CD1c-positive myeloid dendritic cell (primary cell): ENCODE measurements at regions not wholly inside any gene's neighbourhood (a gene's known extent, or its start where the extent isn't known, plus 50 kb on each side); places are given as distances from the start of the nearest gene placed in this dataset.

Experiments
- DNase-seq: peaks from one replicate; pipeline ENCODE4 v3.0.0-alpha.2; 2016; ENCODE audit errors: extremely low spot score

DNA sequence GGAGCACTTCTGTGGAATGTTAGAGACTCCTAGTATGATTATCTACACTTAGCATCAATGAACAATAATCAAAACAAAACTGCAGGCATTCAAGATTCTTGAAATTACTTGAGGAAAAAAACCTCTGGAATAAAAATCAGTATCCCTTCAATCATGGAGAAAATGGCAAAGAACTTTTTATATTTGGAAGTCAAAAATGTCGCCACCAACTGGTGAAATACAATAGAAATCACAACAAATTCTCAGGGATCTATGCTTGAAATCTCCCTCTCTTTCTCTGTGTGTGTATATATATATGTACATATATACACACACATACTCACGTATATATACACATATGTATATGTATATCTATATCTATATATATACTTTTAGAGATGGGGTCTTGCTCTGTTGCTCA, 378.9 kb upstream of the ALCAM start:
- DNase-seq: no peak

DNA sequence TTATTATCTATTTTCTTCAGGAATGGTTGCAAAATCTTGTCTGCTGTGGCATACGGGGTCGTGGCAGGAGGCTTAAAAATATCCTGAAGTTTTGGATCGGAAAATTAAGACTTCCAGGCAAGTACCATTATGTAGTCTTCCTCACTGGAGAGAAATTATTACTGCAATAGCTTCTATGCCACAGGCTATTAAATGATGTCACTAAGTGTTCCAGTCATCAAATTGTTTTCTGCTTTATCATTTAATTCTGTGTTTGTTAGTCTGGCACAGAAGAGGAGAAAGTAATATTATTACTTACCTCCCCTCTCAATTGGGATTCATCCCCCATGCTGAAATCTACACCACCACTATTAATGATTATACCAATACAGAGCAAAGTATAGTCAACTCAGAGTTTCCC, 378.2 kb upstream of the ALCAM start:
- DNase-seq: no peak

DNA sequence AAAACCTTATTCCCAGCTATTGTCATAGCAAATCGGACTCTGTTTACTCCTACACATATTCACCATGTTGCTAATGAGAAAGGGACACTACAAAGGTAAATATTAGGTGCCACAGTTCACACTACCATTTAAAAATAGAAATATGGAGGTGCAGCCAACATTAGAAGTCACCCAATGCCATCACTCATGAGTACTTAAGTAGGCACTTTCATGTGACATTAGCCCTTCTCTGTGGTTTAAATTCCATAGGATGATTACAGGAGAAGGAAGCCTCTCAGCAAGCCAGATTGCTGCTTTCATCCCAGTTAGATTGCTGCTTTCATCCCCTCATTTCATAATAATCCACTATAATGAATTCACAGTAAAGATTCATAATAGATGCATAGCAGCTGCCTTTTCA, 376.8 kb upstream of the ALCAM start:
- DNase-seq: no peak

DNA sequence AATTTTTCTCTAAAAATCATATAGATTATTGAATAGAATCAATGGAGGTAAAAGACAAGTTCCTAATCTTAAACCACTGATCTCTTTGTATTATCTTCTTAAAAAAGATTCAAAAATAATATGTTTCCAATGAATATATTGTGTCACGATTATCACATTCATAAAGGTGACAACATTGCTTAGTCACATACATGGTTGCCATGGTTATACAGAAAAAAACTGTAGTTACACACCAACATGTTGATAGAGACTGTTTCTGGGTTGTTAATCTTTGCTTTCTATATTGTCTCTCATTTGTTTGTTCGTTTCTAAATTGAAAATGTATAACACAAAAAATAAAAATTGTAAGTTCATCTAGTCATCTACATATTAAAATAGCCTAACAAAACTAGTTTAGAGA, 376.0 kb upstream of the ALCAM start:
- DNase-seq: no peak

DNA sequence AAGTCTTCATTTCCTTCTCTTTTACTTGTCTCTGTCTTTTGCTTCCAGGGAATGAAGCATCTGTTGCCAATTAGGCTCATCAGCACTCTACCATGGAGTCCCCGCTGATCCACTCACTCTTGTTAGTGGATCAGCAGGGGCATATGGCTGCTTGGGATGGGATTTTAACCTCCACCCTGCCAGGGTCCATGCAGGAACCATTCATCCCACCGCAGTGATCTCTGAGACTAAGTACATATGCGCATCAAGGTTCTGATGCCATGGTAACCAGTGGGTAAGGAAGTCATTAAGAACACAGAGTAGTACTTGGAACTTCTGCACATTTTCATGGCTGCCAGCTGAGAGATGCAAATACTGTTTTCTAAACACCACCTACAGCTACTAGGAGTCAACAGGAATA, 374.0 kb upstream of the ALCAM start:
- no peak for DNase-seq

DNA sequence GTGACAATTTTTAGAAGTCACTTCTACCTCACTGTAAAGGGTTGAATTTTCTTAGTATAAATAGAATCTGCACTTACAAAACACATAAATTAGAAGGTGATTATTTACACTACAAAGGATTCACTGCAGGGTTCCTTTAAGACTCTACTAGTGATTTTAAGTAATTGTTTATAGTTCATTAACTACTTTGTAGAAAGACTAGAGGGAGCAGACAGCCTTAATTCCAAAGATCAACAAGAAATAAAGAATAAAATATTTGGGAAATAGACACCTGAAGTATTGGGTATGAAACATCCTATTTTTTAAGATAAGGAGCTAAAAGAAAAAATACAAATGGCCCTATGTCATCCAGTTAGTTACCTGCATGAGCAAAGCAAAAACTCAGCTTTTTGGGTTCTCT, 360.5 kb upstream of the ALCAM start:
- no peak for DNase-seq

DNA sequence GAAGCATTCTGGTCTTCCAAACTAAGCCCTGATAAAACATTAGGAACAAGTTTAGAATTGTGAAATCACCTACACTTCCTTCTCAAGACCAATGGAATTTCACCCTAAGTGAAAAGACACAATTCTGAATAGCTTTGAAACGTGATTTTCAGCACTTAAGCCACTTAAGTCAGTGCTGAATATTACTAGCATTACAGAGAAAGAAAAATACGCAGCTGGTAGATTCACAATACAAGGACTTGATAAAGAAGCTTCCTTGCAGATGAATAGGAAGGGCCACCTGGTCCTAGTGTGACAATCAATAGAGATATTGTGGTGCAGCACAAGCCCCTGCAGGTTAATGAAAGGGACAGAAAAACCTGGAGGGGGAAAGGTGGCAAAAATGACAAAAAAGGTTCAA, 353.1 kb upstream of the ALCAM start:
- no peak for DNase-seq

DNA sequence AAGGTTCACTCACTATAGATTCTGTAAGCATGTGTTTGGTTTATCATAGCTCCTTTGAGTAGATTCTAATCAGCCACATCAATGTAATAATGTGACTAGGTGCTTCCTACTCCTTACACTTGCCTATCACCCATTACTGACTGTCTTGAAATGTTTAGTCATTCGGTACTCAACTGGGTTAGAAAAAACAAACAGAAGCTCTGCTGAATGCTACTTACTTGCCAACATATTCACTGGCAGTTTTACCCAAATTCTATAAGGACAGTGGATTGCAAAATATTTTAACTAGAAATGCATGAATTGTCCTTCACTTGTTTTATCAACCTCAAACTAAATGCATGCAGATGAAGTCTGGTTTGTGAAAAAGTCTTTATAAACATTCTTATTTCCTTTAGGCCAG, 352.1 kb upstream of the ALCAM start:
- no peak for DNase-seq

DNA sequence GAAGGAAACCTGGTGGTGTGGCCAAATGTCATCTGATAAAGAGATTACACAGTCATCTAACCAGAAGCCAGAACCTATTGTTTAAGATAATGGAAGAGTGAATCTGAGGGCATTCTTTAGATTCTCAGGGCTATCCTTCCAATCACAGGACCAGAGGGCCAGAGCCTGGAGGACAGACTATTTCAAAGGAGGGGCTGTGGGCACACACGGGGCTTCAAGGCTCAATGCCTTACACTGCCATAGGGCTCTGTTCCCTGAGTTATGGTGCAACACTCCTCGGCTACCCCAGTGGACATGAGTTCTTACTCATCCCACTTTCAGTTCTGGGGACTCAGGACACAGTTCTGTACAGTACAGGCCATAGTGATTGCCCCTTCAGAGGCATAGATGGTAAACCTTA, 343.9 kb upstream of the ALCAM start:
- DNase-seq: no peak

DNA sequence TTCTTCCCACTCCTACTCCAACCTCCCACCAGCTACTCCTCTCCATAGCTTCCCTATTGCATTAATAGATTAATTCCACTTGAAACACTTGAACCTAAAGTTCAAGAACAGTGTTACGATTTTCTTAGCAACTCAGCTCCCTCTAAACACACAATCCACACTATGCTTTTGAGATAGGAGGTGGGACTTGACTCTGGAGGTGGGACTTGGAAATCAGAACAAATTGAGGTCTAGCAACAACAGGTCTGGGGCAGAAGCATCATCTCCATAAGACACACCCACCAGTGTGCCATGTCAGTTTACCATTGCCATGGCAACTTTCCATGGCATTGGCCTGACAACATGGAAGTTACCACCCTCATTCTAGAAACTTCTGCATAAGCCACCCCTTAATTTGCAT, 336.5 kb upstream of the ALCAM start:
- DNase-seq: no peak

DNA sequence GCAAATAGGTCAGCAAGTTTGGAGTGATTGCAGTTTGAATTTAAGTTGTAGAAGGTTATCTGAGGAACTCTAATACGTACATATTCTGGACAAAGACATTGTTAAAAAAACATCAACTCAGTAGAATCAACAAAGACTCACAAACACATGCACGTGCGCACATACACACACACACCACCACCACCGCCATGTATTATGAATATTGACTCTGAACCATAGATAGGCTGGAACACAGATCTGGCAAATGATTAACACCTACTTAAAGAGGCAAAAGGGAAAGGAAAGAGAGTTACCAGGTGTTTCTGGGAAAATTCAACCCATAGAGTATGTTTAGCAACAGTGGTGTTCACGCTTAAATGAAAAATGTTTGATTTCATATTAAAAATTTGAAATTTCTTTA, 334.2 kb upstream of the ALCAM start:
- no peak for DNase-seq

DNA sequence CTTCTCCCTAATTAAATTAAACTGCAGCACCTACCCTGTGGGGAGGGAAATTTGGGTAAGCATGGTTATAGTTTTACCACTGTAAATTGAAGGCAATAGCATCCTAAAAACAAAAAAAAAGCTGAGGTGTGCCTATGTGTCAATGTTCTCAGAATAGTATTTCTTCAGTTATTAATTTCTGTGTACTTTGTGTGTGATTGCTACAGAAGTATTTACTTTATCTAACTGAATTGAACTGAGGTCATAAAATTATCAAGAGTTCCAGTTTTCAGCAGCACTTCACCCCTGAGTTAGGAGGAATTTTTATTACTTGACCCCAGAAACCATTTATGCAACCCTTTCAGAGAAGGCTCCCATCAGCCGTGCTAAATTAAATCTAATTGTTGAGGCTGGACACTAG, 333.6 kb upstream of the ALCAM start:
- DNase-seq: no peak

DNA sequence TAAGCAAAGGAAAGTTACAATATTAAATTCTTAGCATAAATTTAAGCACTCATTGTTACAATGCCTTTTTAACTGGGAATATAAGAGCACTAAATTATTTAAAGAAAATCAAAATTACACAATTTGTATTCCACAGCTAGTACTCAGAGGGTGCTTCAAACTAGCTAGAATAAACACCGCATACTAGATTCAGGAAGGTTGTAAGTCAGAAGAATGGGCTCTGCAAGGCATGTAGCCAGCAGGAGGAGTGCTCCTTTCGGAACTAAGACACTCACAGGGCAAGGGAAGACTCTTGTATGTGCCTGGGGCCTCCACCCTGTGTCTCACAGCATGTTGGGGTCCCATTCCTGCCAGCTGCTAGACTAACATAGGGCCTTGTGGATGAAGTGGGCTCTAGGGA, 327.7 kb upstream of the ALCAM start:
- DNase-seq: no peak

DNA sequence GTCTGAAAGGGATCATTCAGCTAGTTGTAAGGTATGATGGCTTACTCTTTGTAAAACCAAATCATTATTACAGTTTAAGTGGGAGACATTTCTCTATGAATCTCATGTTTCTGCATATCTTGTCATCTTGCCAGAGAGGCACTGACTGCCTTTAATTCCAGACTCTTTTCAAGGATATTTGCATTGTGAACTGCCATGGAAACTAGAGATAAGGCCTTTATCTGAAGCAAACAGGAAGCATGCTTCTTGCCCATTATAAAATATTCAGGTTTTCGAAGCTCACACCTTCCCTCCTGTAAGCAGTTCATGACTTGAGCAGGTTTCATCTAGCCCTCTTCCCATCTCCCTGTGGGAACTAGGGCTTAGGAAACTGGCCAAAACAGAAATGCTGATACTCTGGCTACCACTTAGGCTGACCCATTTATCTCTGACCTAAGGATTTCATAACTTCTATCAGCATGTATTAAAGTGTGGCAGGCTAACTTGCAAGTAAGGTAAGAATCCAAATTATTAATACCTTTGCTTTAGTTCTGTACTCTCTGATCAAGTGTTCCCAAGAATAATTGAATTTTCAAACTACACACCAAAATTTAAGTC, 326.6 kb upstream of the ALCAM start:
- DNase-seq: no peak

DNA sequence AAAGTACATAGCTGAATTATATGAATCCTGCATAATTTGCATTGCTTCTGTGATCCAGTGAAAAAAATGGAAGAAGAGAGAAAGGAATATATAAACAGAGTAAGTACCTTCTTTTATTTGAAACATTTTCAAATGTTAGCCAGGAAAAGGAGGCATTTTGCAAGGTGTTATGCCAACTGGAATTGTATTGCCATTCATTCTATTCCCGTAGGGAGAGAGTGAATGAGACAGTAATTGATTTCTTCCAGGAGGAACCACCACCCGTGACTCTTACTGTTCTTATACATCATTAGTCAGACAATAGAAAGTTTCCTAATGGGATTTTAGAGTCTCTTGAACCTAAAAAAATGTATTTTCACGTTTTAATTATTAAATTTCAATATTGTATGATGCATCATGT, 324.1 kb upstream of the ALCAM start:
- no peak for DNase-seq

DNA sequence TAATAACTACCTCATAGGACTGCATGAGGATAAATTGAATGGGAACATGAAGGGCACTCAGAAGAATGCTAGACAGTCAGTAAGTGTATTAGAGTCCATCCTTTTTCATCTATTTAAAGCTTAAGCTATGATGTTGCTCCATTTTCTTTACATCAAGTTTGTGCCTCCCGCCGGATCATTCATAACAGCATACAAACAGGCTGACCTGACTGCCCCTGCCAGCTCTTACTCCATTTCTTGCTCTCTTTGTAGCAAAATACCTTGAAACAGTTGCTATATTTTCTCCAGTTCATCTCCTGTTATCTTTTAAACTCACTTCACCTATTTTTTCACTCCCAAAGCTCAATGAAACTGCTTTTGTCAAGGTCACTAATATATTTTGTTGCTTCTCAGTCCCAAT, 315.6 kb upstream of the ALCAM start:
- DNase-seq: no peak

DNA sequence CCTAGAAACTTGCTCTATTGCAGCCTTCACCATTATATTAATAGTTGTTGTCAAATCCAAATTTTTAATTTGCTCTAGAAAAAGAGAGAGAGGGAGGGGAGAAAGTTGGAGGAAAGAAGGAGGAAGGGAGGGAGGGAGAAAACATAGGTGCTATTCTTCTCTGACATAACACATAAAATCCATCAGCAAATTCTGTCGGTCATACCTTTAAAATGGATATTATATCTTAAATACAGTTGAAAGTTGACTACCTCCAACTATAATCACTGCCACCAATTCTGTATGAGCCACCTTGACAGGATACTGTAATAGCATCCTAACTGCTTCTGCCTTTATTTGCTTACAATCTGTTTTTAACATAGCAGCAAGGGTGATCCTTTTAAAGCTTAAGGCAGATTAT, 314.7 kb upstream of the ALCAM start:
- no peak for DNase-seq

DNA sequence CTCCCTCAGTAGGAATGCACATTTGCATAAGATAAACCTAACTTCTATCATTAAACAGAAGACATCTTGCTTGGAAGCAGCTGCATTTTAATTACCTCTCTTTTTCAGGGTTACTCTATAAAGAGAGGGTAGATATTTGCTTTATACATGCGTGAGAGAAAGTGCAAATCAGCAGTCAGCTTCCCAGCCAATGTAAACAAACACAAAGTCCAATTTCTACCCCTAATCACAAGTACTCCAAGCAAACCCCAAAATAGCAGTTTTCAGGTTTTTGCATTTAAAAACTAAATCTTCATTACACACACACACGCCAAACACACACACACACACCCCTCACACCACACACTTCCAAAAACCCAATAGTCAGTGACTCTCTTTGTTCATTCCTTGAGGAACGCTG, 303.9 kb upstream of the ALCAM start:
- DNase-seq: no peak

DNA sequence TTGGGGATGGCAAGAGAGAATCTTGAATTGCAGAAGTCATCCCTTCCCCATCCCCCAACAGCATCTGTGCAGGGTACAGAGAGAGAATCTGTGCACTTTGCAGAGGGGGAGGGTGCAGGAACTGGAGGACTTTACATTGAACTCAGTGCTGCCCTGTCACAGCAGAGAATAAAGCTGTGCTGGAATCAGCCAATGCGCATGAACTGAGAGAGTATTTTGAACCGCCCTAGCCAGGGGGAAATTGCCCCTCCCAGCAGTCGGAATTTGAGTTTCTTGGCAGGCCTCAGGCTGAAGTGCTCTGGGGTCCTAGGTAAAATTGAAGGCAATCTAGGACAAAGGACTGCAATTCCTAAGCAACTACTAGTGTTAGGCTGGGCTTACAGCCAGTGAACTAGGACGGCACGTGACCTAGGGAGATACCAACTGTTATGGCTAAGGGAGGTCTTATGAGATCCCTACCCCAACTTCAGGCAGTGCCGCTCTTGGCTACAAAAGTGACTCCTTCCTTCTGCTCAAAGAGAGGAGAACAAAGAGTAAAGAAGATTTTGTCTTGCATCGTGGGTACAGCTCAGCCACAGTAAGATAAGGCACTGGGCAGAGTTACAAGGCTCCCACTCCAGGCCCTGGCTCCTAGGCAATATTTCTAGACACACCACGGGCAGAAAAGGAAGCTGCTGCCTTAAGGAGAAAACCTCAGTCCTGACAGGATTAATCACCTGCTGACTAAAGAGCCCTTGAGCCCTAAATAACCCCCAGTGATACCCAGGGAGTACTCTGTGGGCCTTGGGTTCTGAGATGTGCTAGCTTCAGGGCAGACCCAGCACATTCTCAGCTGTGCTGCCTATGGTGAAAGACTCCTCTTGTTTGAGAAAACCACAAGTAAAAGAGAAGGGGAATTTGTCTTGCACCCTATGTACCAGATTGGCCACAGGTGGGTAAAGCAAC, 300.5 kb upstream of the ALCAM start:
- no peak for DNase-seq

DNA sequence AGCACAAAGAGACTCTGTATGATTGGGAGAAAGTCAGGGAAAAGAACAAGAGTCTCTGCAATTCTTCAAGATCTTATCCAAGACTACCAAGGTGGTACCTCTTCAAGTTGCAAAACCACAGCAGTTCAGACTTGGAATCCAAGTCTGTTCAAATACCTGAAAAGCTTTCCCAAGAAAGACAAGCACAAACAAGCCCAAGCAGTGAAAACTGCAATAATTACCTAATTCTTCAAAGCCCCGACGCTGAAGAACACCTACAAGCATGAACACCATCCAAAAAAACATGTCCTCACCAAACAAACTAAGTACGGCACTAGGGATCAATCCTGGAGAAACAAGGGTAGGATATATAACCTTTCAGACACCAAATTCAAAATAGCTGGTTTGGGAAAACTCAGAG, 299.3 kb upstream of the ALCAM start:
- DNase-seq: no peak

DNA sequence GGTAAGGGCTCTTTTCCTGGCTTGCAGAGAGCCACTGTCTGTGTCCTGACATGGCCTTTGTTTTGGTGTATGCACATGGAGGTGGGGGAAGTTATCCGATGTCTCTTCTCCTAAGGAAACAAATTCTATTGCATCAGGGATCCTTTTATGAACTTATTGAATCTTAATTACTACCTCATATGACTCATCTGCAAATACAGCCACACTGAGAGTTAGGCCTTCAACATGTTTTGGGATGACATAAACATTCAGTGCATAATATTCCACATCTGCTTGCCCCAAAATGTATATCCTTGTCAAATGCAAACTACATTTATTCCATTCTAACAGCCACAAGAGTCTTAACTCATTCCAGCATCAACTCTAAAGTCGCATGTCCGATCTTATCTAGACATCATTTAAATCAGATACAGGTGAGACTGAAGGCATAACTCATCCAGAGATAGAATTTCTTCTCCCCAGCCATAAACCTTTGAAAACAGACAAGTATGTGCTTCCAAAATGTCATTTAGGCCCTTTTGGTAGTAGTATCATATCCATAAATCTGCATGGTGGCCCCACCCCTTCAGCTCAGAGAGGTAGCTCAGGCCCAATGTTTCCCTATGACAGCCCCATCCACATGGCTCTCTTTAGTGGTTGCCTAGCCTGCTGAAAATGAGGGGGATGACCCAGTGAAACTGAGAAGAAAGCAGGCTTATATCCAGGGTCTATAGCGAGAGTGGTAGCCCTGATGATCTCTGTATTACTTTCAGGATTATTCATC, 289.5 kb upstream of the ALCAM start:
- no peak for DNase-seq

DNA sequence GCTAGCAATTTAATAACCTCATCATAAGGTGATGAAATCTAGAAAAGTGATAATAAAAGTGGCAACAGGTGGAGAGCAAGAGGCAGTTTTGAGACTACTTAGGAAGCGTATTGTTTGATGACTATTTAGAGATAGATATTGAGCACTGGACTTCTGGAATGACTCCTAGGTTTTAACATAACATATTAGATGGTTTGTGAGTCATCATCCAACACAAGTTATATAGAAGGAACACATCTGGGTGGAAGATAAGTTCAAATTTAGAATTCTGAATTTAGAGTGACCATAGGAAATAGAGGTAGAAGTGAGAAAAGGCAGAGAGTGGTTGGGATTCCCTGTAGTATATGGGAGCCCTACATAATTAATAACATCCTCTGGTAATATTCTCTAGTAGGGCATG, 282.8 kb upstream of the ALCAM start:
- DNase-seq: no peak

DNA sequence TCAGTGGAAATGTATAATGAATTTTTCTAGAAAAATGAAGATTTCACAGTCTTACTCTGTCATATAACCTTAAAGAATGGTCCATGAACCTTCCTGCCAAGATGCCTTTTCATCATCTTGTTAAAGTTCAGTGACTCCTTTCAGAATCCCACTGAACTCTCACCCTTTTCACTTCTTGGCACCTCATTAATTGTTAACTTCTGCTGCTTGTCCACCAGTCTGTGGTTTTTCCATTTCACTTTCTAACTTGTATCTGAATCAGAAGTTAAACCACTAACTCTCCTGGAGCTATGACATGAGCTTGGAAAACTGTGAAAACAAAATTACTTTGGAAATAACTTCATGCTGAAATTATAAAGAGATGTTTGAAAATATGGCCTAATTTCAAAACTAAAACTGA, 281.2 kb upstream of the ALCAM start:
- DNase-seq: no peak
